WTC11 (cell line): ENCODE measurements at regions not wholly inside any gene's neighbourhood (a gene's known extent, or its start where the extent isn't known, plus 50 kb on each side); places are given as distances from the start of the nearest gene placed in this dataset.

Source experiments
- ATAC-seq: fragments of 200-7000 bp; cut with Tn5 transposase; 2 replicates; pipeline ENCODE4 v1.10.0; 2021; ENCODE audit warnings: mild to moderate bottlenecking, moderate library complexity
- CTCF ChIA-PET: fragments of 300-600 bp; sonication (Branson Sonifier 250); formaldehyde crosslinking; loops from one replicate; lab custom pipeline; 2021; ENCODE audit warnings: antibody characterized with exemption; lab: Charles Lee
- POLR2A ChIA-PET: fragments of 350-600 bp; sonication (Branson Sonifier 250); formaldehyde crosslinking; loops from one replicate; lab custom pipeline; 2021; ENCODE audit warnings: antibody characterized with exemption; lab: Charles Lee
- DNase-seq: peaks from one replicate; pipeline ENCODE4 v3.0.0; 2021; ENCODE audit warnings: low spot score
- H3K27ac Mint-ChIP-seq: 2 replicates; pipeline ENCODE4 v1.8.0; 2021; ENCODE audit warnings: mixed read lengths
- H3K27me3 Mint-ChIP-seq: 2 replicates; pipeline ENCODE4 v1.8.0; 2021; ENCODE audit warnings: low read depth, mild to moderate bottlenecking, moderate library complexity, mixed read lengths
- H3K36me3 Mint-ChIP-seq: 2 replicates; pipeline ENCODE4 v1.8.0; 2021; ENCODE audit warnings: mixed read lengths
- H3K4me1 Mint-ChIP-seq: 2 replicates; pipeline ENCODE4 v1.8.0; 2022; ENCODE audit warnings: mixed read lengths
- H3K4me3 Mint-ChIP-seq: 2 replicates; pipeline ENCODE4 v1.8.0; 2021; ENCODE audit warnings: mild to moderate bottlenecking, moderate library complexity, mixed read lengths
- H3K9me3 Mint-ChIP-seq: 2 replicates; pipeline ENCODE4 v1.8.0; 2021; ENCODE audit warnings: mixed read lengths
- ATF1 ChIP-seq: sonication (generic); formaldehyde crosslinking; IDR thresholded peaks from 2 replicates; pipeline ENCODE4 v1.8.1; 2023; ENCODE audit warnings: mild to moderate bottlenecking, moderate library complexity, missing genetic modification reagents
- EMX1 ChIP-seq: fragments of 250-450 bp; sonication (Bioruptor Pico); IDR thresholded peaks from 2 replicates; pipeline ENCODE4 v1.8.0; 2021; ENCODE audit warnings: mild to moderate bottlenecking
- FOXK1 ChIP-seq: sonication (generic); formaldehyde crosslinking; IDR thresholded peaks from 2 replicates; pipeline ENCODE4 v1.8.0; 2022; ENCODE audit warnings: mild to moderate bottlenecking, moderate library complexity, missing genetic modification reagents
- FOXP1 ChIP-seq: sonication (generic); formaldehyde crosslinking; IDR thresholded peaks from 2 replicates; pipeline ENCODE4 v1.8.0; 2022; ENCODE audit warnings: missing genetic modification reagents, mild to moderate bottlenecking, moderate library complexity, borderline replicate concordance
- GRHL2 ChIP-seq: fragments of 250-450 bp; sonication (Bioruptor Pico); IDR thresholded peaks from 2 replicates; pipeline ENCODE4 v1.8.0; 2022; ENCODE audit warnings: mild to moderate bottlenecking, moderate library complexity; ENCODE audit not compliant: insufficient replicate concordance, severe bottlenecking
- HMGXB4 ChIP-seq: sonication (generic); formaldehyde crosslinking; IDR thresholded peaks from 2 replicates; pipeline ENCODE4 v1.8.1; 2023; ENCODE audit warnings: mild to moderate bottlenecking, moderate library complexity, missing genetic modification reagents
- JAZF1 ChIP-seq: fragments of 250-450 bp; sonication (Bioruptor Pico); IDR thresholded peaks from 2 replicates; pipeline ENCODE4 v1.9.0; 2021; ENCODE audit warnings: moderate library complexity, mild to moderate bottlenecking, inconsistent platforms
- KAT7 ChIP-seq: sonication (generic); formaldehyde crosslinking; IDR thresholded peaks from 2 replicates; pipeline ENCODE4 v1.8.1; 2023; ENCODE audit warnings: missing genetic modification reagents, mild to moderate bottlenecking, borderline replicate concordance
- MXD4 ChIP-seq: fragments of 250-450 bp; sonication (Bioruptor Pico); IDR thresholded peaks from 2 replicates; pipeline ENCODE4 v1.8.0; 2021; ENCODE audit warnings: mild to moderate bottlenecking, moderate library complexity, borderline replicate concordance
- MYBL2 ChIP-seq: sonication (generic); formaldehyde crosslinking; IDR thresholded peaks from 2 replicates; pipeline ENCODE4 v1.8.1; 2023; ENCODE audit warnings: mild to moderate bottlenecking, moderate library complexity, missing genetic modification reagents
- OVOL2 ChIP-seq: fragments of 250-450 bp; sonication (Bioruptor Pico); IDR thresholded peaks from 2 replicates; pipeline ENCODE4 v1.9.0; 2021; ENCODE audit warnings: mild to moderate bottlenecking, borderline replicate concordance
- PRDM15 ChIP-seq: sonication (generic); formaldehyde crosslinking; IDR thresholded peaks from 2 replicates; pipeline ENCODE4 v1.8.0; 2022; ENCODE audit warnings: missing genetic modification reagents
- RELA ChIP-seq: sonication (generic); formaldehyde crosslinking; IDR thresholded peaks from 2 replicates; pipeline ENCODE4 v1.8.1; 2022; ENCODE audit warnings: missing genetic modification reagents, mild to moderate bottlenecking, borderline replicate concordance
- SOX15 ChIP-seq: fragments of 250-450 bp; sonication (Bioruptor Pico); IDR thresholded peaks from 2 replicates; pipeline ENCODE4 v1.9.0; 2021; ENCODE audit warnings: mild to moderate bottlenecking
- SP1 ChIP-seq: sonication (generic); formaldehyde crosslinking; conservative IDR thresholded peaks from 2 replicates; pipeline ENCODE4 v1.8.1; 2022; ENCODE audit warnings: missing genetic modification reagents
- TEAD1 ChIP-seq: sonication (generic); formaldehyde crosslinking; IDR thresholded peaks from 2 replicates; pipeline ENCODE4 v1.8.0; 2022; ENCODE audit warnings: mild to moderate bottlenecking, missing genetic modification reagents
- ZNF138 ChIP-seq: sonication (generic); formaldehyde crosslinking; conservative IDR thresholded peaks from 2 replicates; pipeline ENCODE4 v1.8.1; 2022; ENCODE audit warnings: mild to moderate bottlenecking, moderate library complexity, missing genetic modification reagents
- ZNF219 ChIP-seq: sonication (generic); formaldehyde crosslinking; IDR thresholded peaks from 2 replicates; pipeline ENCODE4 v1.8.0; 2023; ENCODE audit warnings: missing genetic modification reagents, mild to moderate bottlenecking, borderline replicate concordance
- ZNF263 ChIP-seq: sonication (generic); formaldehyde crosslinking; IDR thresholded peaks from 2 replicates; pipeline ENCODE4 v1.8.1; 2022; ENCODE audit warnings: low read depth, mild to moderate bottlenecking, moderate library complexity, missing genetic modification reagents
- TF ChIP-seq, protein P1 (sequence below): fragments of 250-450 bp; sonication (Bioruptor Pico); IDR thresholded peaks from 2 replicates; pipeline ENCODE4 v1.9.0; 2021; ENCODE audit warnings: mild to moderate bottlenecking
- TF ChIP-seq, protein P2 (sequence below): sonication (generic); formaldehyde crosslinking; IDR thresholded peaks from 2 replicates; pipeline ENCODE4 v1.8.1; 2022; ENCODE audit warnings: low read depth, mild to moderate bottlenecking, moderate library complexity, missing genetic modification reagents, borderline replicate concordance

DNA sequence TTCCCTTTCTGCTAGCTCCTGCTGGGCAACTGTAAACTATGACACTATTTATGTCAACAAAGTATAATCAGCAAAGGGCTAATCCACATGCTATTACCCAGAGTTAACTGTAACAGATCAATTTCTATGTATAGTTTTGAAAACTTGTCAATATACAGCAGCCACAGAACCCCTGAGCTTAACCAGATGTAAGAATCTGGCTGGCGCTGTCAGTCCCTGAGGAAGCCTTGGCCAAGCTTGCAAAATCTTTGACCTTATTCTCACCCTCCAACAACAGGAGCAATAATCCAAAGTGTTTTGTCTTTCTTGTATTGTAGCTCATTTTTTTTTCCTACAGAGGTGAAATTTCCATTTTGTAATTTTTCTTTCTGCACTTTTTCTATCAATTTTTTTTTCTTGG lies 1230.1 kb upstream of the SLC10A2 start (continued):
- TF ChIP-seq, protein P1, sequence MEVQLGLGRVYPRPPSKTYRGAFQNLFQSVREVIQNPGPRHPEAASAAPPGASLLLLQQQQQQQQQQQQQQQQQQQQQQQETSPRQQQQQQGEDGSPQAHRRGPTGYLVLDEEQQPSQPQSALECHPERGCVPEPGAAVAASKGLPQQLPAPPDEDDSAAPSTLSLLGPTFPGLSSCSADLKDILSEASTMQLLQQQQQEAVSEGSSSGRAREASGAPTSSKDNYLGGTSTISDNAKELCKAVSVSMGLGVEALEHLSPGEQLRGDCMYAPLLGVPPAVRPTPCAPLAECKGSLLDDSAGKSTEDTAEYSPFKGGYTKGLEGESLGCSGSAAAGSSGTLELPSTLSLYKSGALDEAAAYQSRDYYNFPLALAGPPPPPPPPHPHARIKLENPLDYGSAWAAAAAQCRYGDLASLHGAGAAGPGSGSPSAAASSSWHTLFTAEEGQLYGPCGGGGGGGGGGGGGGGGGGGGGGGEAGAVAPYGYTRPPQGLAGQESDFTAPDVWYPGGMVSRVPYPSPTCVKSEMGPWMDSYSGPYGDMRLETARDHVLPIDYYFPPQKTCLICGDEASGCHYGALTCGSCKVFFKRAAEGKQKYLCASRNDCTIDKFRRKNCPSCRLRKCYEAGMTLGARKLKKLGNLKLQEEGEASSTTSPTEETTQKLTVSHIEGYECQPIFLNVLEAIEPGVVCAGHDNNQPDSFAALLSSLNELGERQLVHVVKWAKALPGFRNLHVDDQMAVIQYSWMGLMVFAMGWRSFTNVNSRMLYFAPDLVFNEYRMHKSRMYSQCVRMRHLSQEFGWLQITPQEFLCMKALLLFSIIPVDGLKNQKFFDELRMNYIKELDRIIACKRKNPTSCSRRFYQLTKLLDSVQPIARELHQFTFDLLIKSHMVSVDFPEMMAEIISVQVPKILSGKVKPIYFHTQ (CRISPR knock-in tag): no peak

DNA sequence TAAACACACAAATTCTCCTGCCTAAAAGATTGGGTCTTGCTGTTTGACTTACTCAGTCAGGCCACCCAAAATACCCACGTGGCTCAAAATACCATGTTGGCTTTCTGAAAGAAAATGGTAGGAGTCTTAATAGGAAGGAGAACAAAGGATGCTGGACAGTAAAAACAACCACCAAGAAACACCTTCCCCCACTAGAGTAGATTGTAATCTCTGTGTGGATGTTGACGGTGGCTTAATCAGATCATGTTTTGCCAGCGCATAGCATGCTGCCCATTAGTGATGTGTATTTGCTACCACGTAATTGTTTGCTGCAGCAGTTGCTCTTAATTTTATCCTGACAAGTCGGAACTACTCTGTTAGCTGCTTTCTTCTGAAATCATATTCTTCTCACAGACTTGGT lies 1229.3 kb upstream of the SLC10A2 start:
- TF ChIP-seq MXD4 (CRISPR knock-in tag) (no peak), ZNF138 (CRISPR knock-in tag) (no peak), RELA (CRISPR knock-in tag) (no peak), OVOL2 (no peak), GRHL2 (CRISPR knock-in tag) (no peak), ZNF263 (no peak), MYBL2 (CRISPR knock-in tag) (no peak), TEAD1 (CRISPR knock-in tag) (no peak), SP1 (CRISPR knock-in tag) (no peak), ATF1 (no peak), FOXK1 (no peak), FOXP1 (no peak), SOX15 (CRISPR knock-in tag) (no peak), HMGXB4 (CRISPR knock-in tag) (no peak), JAZF1 (CRISPR knock-in tag) (no peak), KAT7 (CRISPR knock-in tag) (no peak), PRDM15 (CRISPR knock-in tag) (no peak), EMX1 (CRISPR knock-in tag) (no peak), ZNF219 (CRISPR knock-in tag) (no peak)
- TF ChIP-seq, protein P2, sequence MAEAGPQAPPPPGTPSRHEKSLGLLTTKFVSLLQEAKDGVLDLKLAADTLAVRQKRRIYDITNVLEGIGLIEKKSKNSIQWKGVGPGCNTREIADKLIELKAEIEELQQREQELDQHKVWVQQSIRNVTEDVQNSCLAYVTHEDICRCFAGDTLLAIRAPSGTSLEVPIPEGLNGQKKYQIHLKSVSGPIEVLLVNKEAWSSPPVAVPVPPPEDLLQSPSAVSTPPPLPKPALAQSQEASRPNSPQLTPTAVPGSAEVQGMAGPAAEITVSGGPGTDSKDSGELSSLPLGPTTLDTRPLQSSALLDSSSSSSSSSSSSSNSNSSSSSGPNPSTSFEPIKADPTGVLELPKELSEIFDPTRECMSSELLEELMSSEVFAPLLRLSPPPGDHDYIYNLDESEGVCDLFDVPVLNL (CRISPR knock-in tag): no peak
- DNase-seq (no peak), ATAC-seq (no peak)
- H3K27me3 Mint-ChIP-seq: no peaks in the 10 kb centered on the region
- CTCF ChIA-PET: no interaction called here
- H3K27ac Mint-ChIP-seq: no peak overlapping the region
- H3K4me3 Mint-ChIP-seq: no peak overlapping the region
- H3K9me3 Mint-ChIP-seq: no peaks in the 10 kb centered on the region
- POLR2A ChIA-PET: no interaction called here
- H3K36me3 Mint-ChIP-seq: no peaks in the 10 kb centered on the region
- peaks cover 6% of the 10 kb centered on the region for H3K4me1 Mint-ChIP-seq
